Astrocyte of the spinal cord (primary cell): ENCODE measurements at regions not wholly inside any gene's neighbourhood (a gene's known extent, or its start where the extent isn't known, plus 50 kb on each side); places are given as distances from the start of the nearest gene placed in this dataset.

Source experiments
- DNase-seq: peaks from one replicate; pipeline ENCODE4 v3.0.0; 2011; ENCODE audit warnings: low read depth, low spot score
- H3K4me3 ChIP-seq: 2 replicates; pipeline ENCODE4 v1.5.1; 2011; ENCODE audit warnings: low read depth, mild to moderate bottlenecking, low read length, moderate library complexity
- CTCF ChIP-seq: IDR thresholded peaks from 2 replicates; pipeline ENCODE4 v1.5.1; 2012; ENCODE audit warnings: low read depth, mild to moderate bottlenecking, low read length, inconsistent platforms
- in situ Hi-C: cut with HindIII; loops from 2 replicates; pipeline ENCODE4 v1.10.0; 2017; ENCODE audit warnings: low sequenced_read_pairs

- TF ChIP-seq CTCF: no peak
- DNase-seq: no peak
- H3K4me3 ChIP-seq: no peak overlapping the region
- in situ Hi-C loops: no loop called here
Measured at GRCh38 chr6:140434761-140435160, 1060.3 kb upstream of the CITED2 start.

DNA sequence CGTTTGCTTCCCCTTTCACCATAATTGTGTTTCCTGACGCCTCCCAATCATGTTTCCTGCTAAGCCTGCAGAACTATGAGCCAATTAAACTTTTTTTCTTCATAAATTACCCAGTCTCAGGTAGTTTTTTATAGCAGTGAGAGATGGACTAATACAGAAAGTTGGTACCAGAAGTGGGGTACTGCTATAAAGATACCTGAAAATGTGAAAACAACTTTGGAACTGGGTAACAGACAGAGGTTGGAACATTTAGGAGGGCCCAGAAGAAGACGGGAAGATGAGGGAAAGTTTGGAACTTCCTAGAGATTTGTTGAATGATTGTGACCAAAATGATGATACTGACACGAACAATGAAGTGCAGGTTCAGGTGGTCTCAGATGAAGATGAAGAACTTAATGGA lies 1058.6 kb upstream of the CITED2 start:
- in situ Hi-C loops: no loop called here
- TF ChIP-seq CTCF: no peak
- H3K4me3 ChIP-seq: no peak overlapping the region
- no peak for DNase-seq

DNA sequence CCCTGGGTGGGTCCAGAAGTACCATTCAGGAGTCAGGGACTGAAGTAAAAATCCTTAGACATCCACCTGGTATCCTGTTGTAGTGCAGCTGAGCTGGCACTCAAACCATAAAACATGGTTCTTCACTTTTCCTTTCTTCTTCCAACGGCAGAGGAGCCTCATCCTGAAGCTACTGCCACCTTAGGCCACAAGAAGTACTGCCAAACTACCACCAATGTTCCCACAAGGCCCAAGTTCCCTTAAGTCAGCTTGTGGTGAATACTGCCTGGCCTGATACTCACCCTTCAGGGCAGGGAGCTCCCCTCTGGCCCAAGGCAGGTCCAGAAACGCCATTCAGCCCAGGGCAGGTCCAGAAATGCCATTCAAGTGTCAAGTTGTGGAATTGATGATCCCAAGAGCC lies 1053.4 kb upstream of the CITED2 start:
- TF ChIP-seq CTCF: no peak
- H3K4me3 ChIP-seq: no peak overlapping the region
- DNase-seq: no peak
- in situ Hi-C loops: no loop called here

GRCh38 chr6:140414966-140415620 lies 1040.6 kb upstream of the CITED2 start:
- no peak for TF ChIP-seq CTCF
- in situ Hi-C loops: no loop called here
- DNase-seq: no peak
- H3K4me3 ChIP-seq: no peak overlapping the region

DNA sequence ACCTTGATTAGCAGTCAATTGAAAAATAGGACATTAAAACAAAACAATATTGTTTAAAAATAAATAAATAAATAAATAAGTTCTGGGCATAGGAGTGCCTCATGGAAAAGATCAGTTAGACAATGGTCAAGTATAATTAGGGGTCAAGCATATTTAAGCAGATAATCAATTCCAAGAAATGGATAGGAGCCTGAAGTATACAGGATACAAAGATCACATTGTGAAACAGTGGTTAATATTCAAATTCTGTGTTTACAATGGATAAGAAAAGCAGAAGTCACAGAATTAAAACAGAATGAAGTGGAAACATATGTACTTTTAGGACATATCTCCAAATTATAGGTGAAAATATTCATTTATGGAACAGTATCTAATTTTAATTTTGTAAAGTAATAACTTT lies 1028.6 kb upstream of the CITED2 start:
- DNase-seq: no peak
- in situ Hi-C loops: no loop called here
- no peak overlapping the region for H3K4me3 ChIP-seq
- TF ChIP-seq CTCF: no peak

- no peak for TF ChIP-seq CTCF
- no peak for DNase-seq
- H3K4me3 ChIP-seq: no peak overlapping the region
- in situ Hi-C loops: no loop called here
Measured at GRCh38 chr6:140401761-140402160, 1027.3 kb upstream of the CITED2 start.

- in situ Hi-C loops: no loop called here
- TF ChIP-seq CTCF: no peak
- H3K4me3 ChIP-seq: no peak overlapping the region
- no peak for DNase-seq
Measured at GRCh38 chr6:140398076-140398475, 1023.6 kb upstream of the CITED2 start.
